ENCODE measurements at regions not wholly inside any gene's neighbourhood (a gene's known extent, or its start where the extent isn't known, plus 50 kb on each side); places are given as distances from the start of the nearest gene placed in this dataset.

- no peaks in the 10 kb centered on the region for H3K36me3 Mint-ChIP-seq
- peaks cover 0 to 2% (median 0%) of the 10 kb centered on the region in 3 donors for H3K27me3 Mint-ChIP-seq (ENCODE audit: low read depth in 3 of 3)
- Histone ChIP-seq H4K20me1 (ENCODE audit: insufficient read depth, low read length) (no peaks in the 10 kb centered on the region), H3K27ac (ENCODE audit: low read depth in 1 of 2, low read length in 2 of 2) (no peak overlapping the region), H2AFZ (ENCODE audit: insufficient read depth, low read depth, low read length, poor library complexity, severe bottlenecking) (no peak overlapping the region), H3K4me2 (replicated peaks; ENCODE audit: extremely low read depth, low read length, poor library complexity, severe bottlenecking) (no peak overlapping the region), H3K4me1 (ENCODE audit: control insufficient read depth in 1 of 2, insufficient read depth in 2 of 2, low read length in 2 of 2) (no peaks in the 10 kb centered on the region), H3K36me3 (replicated peaks in 1 of 2; ENCODE audit: control insufficient read depth in 1 of 2, insufficient read depth in 2 of 2, low read length in 2 of 2) (no peaks in the 10 kb centered on the region), H3K9ac (ENCODE audit: insufficient read depth, low read length, poor library complexity, severe bottlenecking) (no peak overlapping the region), H3K79me2 (ENCODE audit: insufficient read depth, low read length) (no peaks in the 10 kb centered on the region), H3K27me3 (ENCODE audit: control insufficient read depth in 2 of 2, insufficient read depth in 2 of 2, low read length in 2 of 2) (no peaks in the 10 kb centered on the region), H3K9me3 (replicated peaks in 1 of 2; ENCODE audit: control insufficient read depth in 1 of 2, insufficient read depth in 1 of 2, low read length in 2 of 2) (peaks cover 13 to 15% of the 10 kb centered on the region in 2 donors), H3K4me3 (replicated peaks in 1 of 3; ENCODE audit: low read depth in 2 of 3, low read length in 3 of 3) (no peak overlapping the region)
- intact Hi-C loops (cut with micrococcal nuclease): no loop called here
- H3K4me3 Mint-ChIP-seq: no peak overlapping the region
- DNase-seq: no peak
- H3K9me3 Mint-ChIP-seq: peaks cover 6 to 21% (median 14%) of the 10 kb centered on the region in 7 donors
- WGBS (ENCODE audit: insufficient coverage): 0% methylated on average over 2 of the region's 4 CpGs
- no peaks in the 10 kb centered on the region for H3K4me1 Mint-ChIP-seq
- no peak overlapping the region for H3K27ac Mint-ChIP-seq
- no peak for TF ChIP-seq CTCF (IDR thresholded peaks at IDR 0.05)
Measured at GRCh38 chr7:153943457-153943856, 108.7 kb upstream of the DPP6 start.

- no peak overlapping the region for H3K27ac Mint-ChIP-seq
Measured at GRCh38 chr7:153943861-153944260, 108.3 kb upstream of the DPP6 start.

More at GRCh38 chr7:153943861-153944260, 108.3 kb upstream of the DPP6 start:
- Histone ChIP-seq H3K79me2 (ENCODE audit: insufficient read depth, low read length) (no peaks in the 10 kb centered on the region), H3K4me3 (replicated peaks in 1 of 3; ENCODE audit: low read depth in 2 of 3, low read length in 3 of 3) (no peak overlapping the region), H2AFZ (ENCODE audit: insufficient read depth, low read depth, low read length, poor library complexity, severe bottlenecking) (no peak overlapping the region), H3K9me3 (replicated peaks in 1 of 2; ENCODE audit: control insufficient read depth in 1 of 2, insufficient read depth in 1 of 2, low read length in 2 of 2) (peaks cover 13 to 15% of the 10 kb centered on the region in 2 donors), H3K9ac (ENCODE audit: insufficient read depth, low read length, poor library complexity, severe bottlenecking) (no peak overlapping the region), H3K27me3 (ENCODE audit: control insufficient read depth in 2 of 2, insufficient read depth in 2 of 2, low read length in 2 of 2) (no peaks in the 10 kb centered on the region), H3K27ac (ENCODE audit: low read depth in 1 of 2, low read length in 2 of 2) (no peak overlapping the region), H3K4me1 (ENCODE audit: control insufficient read depth in 1 of 2, insufficient read depth in 2 of 2, low read length in 2 of 2) (no peaks in the 10 kb centered on the region), H3K4me2 (replicated peaks; ENCODE audit: extremely low read depth, low read length, poor library complexity, severe bottlenecking) (no peak overlapping the region), H4K20me1 (ENCODE audit: insufficient read depth, low read length) (no peaks in the 10 kb centered on the region), H3K36me3 (replicated peaks in 1 of 2; ENCODE audit: control insufficient read depth in 1 of 2, insufficient read depth in 2 of 2, low read length in 2 of 2) (no peaks in the 10 kb centered on the region)
- intact Hi-C loops (cut with micrococcal nuclease): no loop called here
- 47% methylated on average over 9 of the region's 12 CpGs for WGBS (ENCODE audit: insufficient coverage)
- Mint-ChIP-seq H3K36me3 (no peaks in the 10 kb centered on the region), H3K4me1 (no peaks in the 10 kb centered on the region), H3K27me3 (ENCODE audit: low read depth in 3 of 3) (peaks cover 0 to 2% (median 0%) of the 10 kb centered on the region in 3 donors), H3K4me3 (no peak overlapping the region), H3K9me3 (peaks cover 6 to 21% (median 14%) of the 10 kb centered on the region in 7 donors)
- DNase-seq: no peak
- no peak for TF ChIP-seq CTCF (IDR thresholded peaks at IDR 0.05)

All from CD14-positive monocyte (primary cell).